Fibroblast of the aortic adventitia (primary cell): ENCODE measurements at regions not wholly inside any gene's neighbourhood (a gene's known extent, or its start where the extent isn't known, plus 50 kb on each side); places are given as distances from the start of the nearest gene placed in this dataset.

Source experiments
- DNase-seq: peaks from one replicate; pipeline ENCODE4 v3.0.0-alpha.2; 2010; ENCODE audit warnings: low read depth
- H3K4me3 ChIP-seq: 2 replicates; pipeline ENCODE4 v1.5.1; 2011; ENCODE audit warnings: low read depth, mild to moderate bottlenecking, control low read depth, low read length, moderate library complexity
- CTCF ChIP-seq: IDR thresholded peaks from 2 replicates; pipeline ENCODE4 v1.5.1; 2011; ENCODE audit warnings: mild to moderate bottlenecking, low read length, control low read depth, inconsistent platforms; ENCODE audit not compliant: insufficient read depth

- H3K4me3 ChIP-seq, result no peak overlapping the region
- TF ChIP-seq CTCF, result no peak
- DNase-seq, result no peak
Observed at GRCh38 chr3:72590732-72591221, 257.5 kb downstream of the SHQ1 start.

GRCh38 chr3:72587282-72587681, 261.0 kb downstream of the SHQ1 start:
- no peak for DNase-seq
- TF ChIP-seq CTCF, result no peak
- H3K4me3 ChIP-seq, result no peak overlapping the region

GRCh38 chr3:72586694-72587093, 261.6 kb downstream of the SHQ1 start:
- TF ChIP-seq CTCF, result no peak
- H3K4me3 ChIP-seq, result no peak overlapping the region
- DNase-seq, result no peak

- no peak for DNase-seq
- H3K4me3 ChIP-seq, result no peak overlapping the region
- no peak for TF ChIP-seq CTCF
Observed at GRCh38 chr3:72585966-72586365, 262.3 kb downstream of the SHQ1 start.

- DNase-seq, result no peak
- no peak for TF ChIP-seq CTCF
- no peak overlapping the region for H3K4me3 ChIP-seq
Observed at GRCh38 chr3:72584262-72584661, 264.0 kb downstream of the SHQ1 start.

GRCh38 chr3:72582963-72583362, 265.3 kb downstream of the SHQ1 start:
- no peak for DNase-seq
- H3K4me3 ChIP-seq, result no peak overlapping the region
- no peak for TF ChIP-seq CTCF

- no peak for DNase-seq
- TF ChIP-seq CTCF, result no peak
- H3K4me3 ChIP-seq, result no peak overlapping the region
Observed at GRCh38 chr3:72582211-72582878, 265.9 kb downstream of the SHQ1 start.
